ENCODE measurements at regions not wholly inside any gene's neighbourhood (a gene's known extent, or its start where the extent isn't known, plus 50 kb on each side); places are given as distances from the start of the nearest gene placed in this dataset.

DNA sequence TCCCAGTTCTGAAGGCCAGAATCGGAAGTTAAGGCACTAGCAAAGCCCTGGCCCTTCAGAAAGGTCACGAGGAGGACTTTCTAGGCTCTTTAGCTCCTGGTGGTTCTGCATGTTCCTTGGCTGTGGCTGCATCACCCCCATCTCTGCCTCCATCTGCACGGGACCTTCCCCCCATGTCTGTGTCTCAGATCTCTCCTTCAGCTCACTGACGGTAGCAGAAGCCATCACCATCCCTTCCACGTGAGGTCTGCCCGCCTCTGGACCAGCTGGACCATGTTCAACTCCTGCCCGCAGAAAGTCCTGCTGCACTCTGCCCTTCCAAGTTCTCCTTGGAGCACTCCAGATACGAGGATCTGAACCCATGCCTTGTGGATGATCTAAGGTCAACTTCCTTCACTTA lies 242.9 kb upstream of the IRX1 start:
- no peaks in the 10 kb centered on the region for H3K9me3 ChIP-seq (ENCODE audit: control insufficient read depth, insufficient read depth, low read depth, low read length)
- no TSS peak for BruUV-seq (replicated peaks)
- ATAC-seq: no peak
- H3K4me1 ChIP-seq (ENCODE audit: control insufficient read depth, insufficient read depth, low read length): no peaks in the 10 kb centered on the region
- no peak for DNase-seq (ENCODE audit: low read depth, low spot score)
- TF ChIP-seq POLR2AphosphoS5 (IDR thresholded peaks at IDR 0.05; ENCODE audit: low read depth, low read length) (no peak), SIN3A (IDR thresholded peaks at IDR 0.05; ENCODE audit: borderline replicate concordance, insufficient read depth, low read depth, low read length) (no peak), CTCF (IDR thresholded peaks at IDR 0.05) (no peak), REST (IDR thresholded peaks at IDR 0.05; ENCODE audit: insufficient read depth in 1 of 2, low read depth in 2 of 2, low read length in 1 of 2) (no peak), TCF7L2 (IDR thresholded peaks at IDR 0.05; ENCODE audit: low read depth, low read length) (no peak)
- H3K27me3 ChIP-seq (ENCODE audit: control insufficient read depth, insufficient read depth, low read length): no peaks in the 10 kb centered on the region; the same call in 1 of the 2 replicates
- H3K27ac ChIP-seq (ENCODE audit: low read length): no peak overlapping the region
- intact Hi-C loops (cut with micrococcal nuclease; ENCODE audit: unreplicated experiment) (no loop called here), in situ Hi-C loops (cut with HindIII; ENCODE audit: low pct_unique_long_range_greater_than_20kb, low sequenced_read_pairs) (no loop called here)
- H3K4me3 ChIP-seq (ENCODE audit: low read depth in 2 of 2, low read length in 2 of 2): no peak overlapping the region
- POLR2A ChIA-PET: no interaction called here
- no peaks in the 10 kb centered on the region for H3K36me3 ChIP-seq (ENCODE audit: control insufficient read depth, insufficient read depth, low read length)
- CTCF ChIA-PET: no interaction called here

DNA sequence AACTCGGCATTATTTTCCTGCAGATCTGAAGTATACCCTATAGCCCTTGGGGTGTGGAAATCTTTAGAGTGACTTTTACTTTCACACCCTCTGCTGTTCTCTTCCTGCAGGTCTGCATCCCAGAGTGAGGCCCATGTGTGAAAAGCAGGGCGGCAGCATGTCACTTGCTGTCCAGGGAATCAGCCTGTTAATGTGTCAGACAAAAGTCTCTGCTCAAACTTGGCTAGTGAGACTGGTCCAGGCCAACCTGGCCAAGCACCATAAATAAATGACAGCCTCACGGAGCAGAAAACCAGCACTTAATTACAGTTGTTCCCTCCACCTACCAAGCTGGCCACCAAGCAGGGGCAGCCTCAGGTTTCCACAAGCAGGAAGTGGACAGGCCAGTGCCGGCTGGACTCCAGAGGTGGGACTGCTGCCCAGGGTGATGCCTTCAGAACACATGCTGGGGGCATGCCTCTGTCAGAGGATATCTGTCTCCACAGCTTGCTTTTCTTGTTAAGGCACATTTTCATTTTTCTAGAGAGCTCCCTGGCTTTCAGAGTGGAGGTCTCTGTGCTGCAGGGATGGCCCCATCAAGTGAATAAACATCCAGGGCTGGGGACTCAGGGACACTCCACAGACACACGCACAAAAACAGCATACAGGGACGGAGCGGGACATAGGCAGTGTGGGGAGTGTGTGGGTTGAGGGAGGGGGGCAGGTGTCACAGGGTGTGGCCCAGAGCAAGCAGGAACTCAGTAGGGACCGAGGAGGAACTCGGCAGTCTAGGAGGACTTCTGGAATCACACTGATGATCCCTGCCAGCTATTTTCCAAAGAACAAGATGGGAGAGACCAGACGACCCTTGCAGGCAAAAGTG lies 243.8 kb upstream of the IRX1 start:
- ChIA-PET CTCF (no interaction called here), POLR2A (no interaction called here)
- DNase-seq (ENCODE audit: low read depth, low spot score) (no peak), ATAC-seq (no peak)
- no peak overlapping the region for H3K27ac ChIP-seq (ENCODE audit: low read length)
- no peaks in the 10 kb centered on the region for H3K9me3 ChIP-seq (ENCODE audit: control insufficient read depth, insufficient read depth, low read depth, low read length)
- in situ Hi-C loops (cut with HindIII; ENCODE audit: low pct_unique_long_range_greater_than_20kb, low sequenced_read_pairs): no loop called here
- H3K36me3 ChIP-seq (ENCODE audit: control insufficient read depth, insufficient read depth, low read length): no peaks in the 10 kb centered on the region
- no peaks in the 10 kb centered on the region for H3K4me1 ChIP-seq (ENCODE audit: control insufficient read depth, insufficient read depth, low read length)
- intact Hi-C loops (cut with micrococcal nuclease; ENCODE audit: unreplicated experiment): no loop called here
- H3K27me3 ChIP-seq (ENCODE audit: control insufficient read depth, insufficient read depth, low read length): no peaks in the 10 kb centered on the region; the same call in 1 of the 2 replicates
- TF ChIP-seq SIN3A (IDR thresholded peaks at IDR 0.05; ENCODE audit: borderline replicate concordance, insufficient read depth, low read depth, low read length) (no peak), TCF7L2 (IDR thresholded peaks at IDR 0.05; ENCODE audit: low read depth, low read length) (no peak), CTCF (IDR thresholded peaks at IDR 0.05) (no peak), REST (IDR thresholded peaks at IDR 0.05; ENCODE audit: insufficient read depth in 1 of 2, low read depth in 2 of 2, low read length in 1 of 2) (no peak), POLR2AphosphoS5 (IDR thresholded peaks at IDR 0.05; ENCODE audit: low read depth, low read length) (no peak)
- no TSS peak for BruUV-seq (replicated peaks)
- H3K4me3 ChIP-seq (ENCODE audit: low read depth in 2 of 2, low read length in 2 of 2): no peak overlapping the region

Data from Panc1 (cell line).